HepG2 (cell line): ENCODE measurements at regions not wholly inside any gene's neighbourhood (a gene's known extent, or its start where the extent isn't known, plus 50 kb on each side); places are given as distances from the start of the nearest gene placed in this dataset.

Source experiments
- ATAC-seq: fragments of 200-7000 bp; cut with Tn5 transposase; 3 replicates; pipeline ENCODE4 v1.9.1; 2020; ENCODE audit warnings: mild to moderate bottlenecking, moderate library complexity
- BruUV-seq: library from RNA; stranded (reverse); fragments of 400-500 nt; replicated peaks from 2 replicates; lab custom pipeline; 2021; lab: Mats Ljungman, UMichigan
- CTCF ChIA-PET: fragments of 300-600 bp; formaldehyde crosslinking; extraction: SDS; loops from one replicate; lab custom pipeline; 2021; ENCODE audit warnings: low total read pairs, inconsistent platforms, low intra/inter-chr PET ratio; lab: Yijun Ruan, JAX
- POLR2A ChIA-PET: fragments of 350-600 bp; sonication (Branson Sonifier 250); formaldehyde crosslinking; loops from one replicate; lab custom pipeline; 2020; ENCODE audit warnings: antibody characterized with exemption, inconsistent platforms; lab: Yijun Ruan, JAX
- DNase-seq: peaks from one replicate; pipeline ENCODE4 v3.0.0-alpha.2; 2015; ENCODE audit warnings: low spot score
- FAIRE-seq: peaks from 3 replicates; lab custom pipeline; 2011; peaks lifted over from hg19 to GRCh38; lab: Jason Lieb, UNC
- H2AFZ ChIP-seq: one replicate; pipeline ENCODE4 v1.6.1; 2011; ENCODE audit warnings: low read length, inconsistent platforms
- H3K27ac ChIP-seq: fragments of 300-600 bp; 3 replicates; pipeline ENCODE4 v1.8.0; 2011; ENCODE audit warnings: mixed run types, mild to moderate bottlenecking, mixed read lengths, low read length, inconsistent platforms; ENCODE audit not compliant: insufficient read depth; ENCODE audit errors: extremely low read length
- H3K27me3 ChIP-seq, 2 experiments: fragments of 200-600 bp in 1 of 2; 2 replicates in 1 of 2; 3 replicates in 1 of 2; pipeline versions ENCODE4 v1.6.0 to v1.8.0; 2011; ENCODE audit warnings: low read length in 2 of 2, mild to moderate bottlenecking in 2 of 2, moderate library complexity in 2 of 2, inconsistent platforms in 1 of 2; ENCODE audit not compliant: insufficient read depth in 2 of 2, control insufficient read depth in 1 of 2
- H3K36me3 ChIP-seq, 2 experiments: fragments of 200-600 bp in 1 of 2; replicated peaks in 1 of 2; 2 replicates in 1 of 2; 3 replicates in 1 of 2; pipeline versions ENCODE4 v1.5.1 to v1.8.0; 2011; ENCODE audit warnings: low read length in 2 of 2, inconsistent platforms in 1 of 2; ENCODE audit not compliant: insufficient read depth in 2 of 2, control insufficient read depth in 1 of 2
- H3K4me1 ChIP-seq: 2 replicates; pipeline ENCODE4 v1.5.1; 2012; ENCODE audit warnings: low read length, inconsistent platforms; ENCODE audit not compliant: insufficient read depth
- H3K4me2 ChIP-seq: 2 replicates; pipeline ENCODE4 v1.6.0; 2011; ENCODE audit warnings: low read depth, low read length, inconsistent platforms
- H3K4me3 ChIP-seq, 3 experiments: fragments of 200-600 bp in 1 of 3; sonication (generic), shearing (Covaris generic) in 1 of 3; replicated peaks in 1 of 3; 2 replicates each; pipeline ENCODE4 v1.5.1; 2011 to 2016; ENCODE audit warnings: low read length in 3 of 3, inconsistent platforms in 2 of 3, low read depth in 2 of 3, mild to moderate bottlenecking in 2 of 3, control low read depth in 1 of 3, mixed read lengths in 1 of 3; ENCODE audit not compliant: insufficient read depth in 1 of 3
- H3K79me2 ChIP-seq: one replicate; pipeline ENCODE4 v1.6.1; 2011; ENCODE audit warnings: low read length, inconsistent platforms; ENCODE audit not compliant: insufficient read depth
- H3K9ac ChIP-seq: 2 replicates; pipeline ENCODE4 v1.6.0; 2011; ENCODE audit warnings: mild to moderate bottlenecking, low read depth, low read length, inconsistent platforms; ENCODE audit not compliant: insufficient read depth
- H3K9me3 ChIP-seq: 2 replicates; pipeline ENCODE4 v1.5.1; 2012; ENCODE audit warnings: mild to moderate bottlenecking, low read length
- H4K20me1 ChIP-seq: 2 replicates; pipeline ENCODE4 v1.6.0; 2011; ENCODE audit warnings: inconsistent platforms, mild to moderate bottlenecking, low read length, moderate library complexity; ENCODE audit not compliant: insufficient read depth
- GTF2F1 ChIP-seq: fragments of 150-350 bp; IDR thresholded peaks from 2 replicates; pipeline ENCODE4 v1.6.1; 2014; ENCODE audit warnings: low read length
- HMG20A ChIP-seq: IDR thresholded peaks from 2 replicates; pipeline ENCODE4 v1.6.1; 2016; ENCODE audit warnings: borderline replicate concordance
- NFIC ChIP-seq: IDR thresholded peaks from 2 replicates; pipeline ENCODE4 v1.6.1; 2012; ENCODE audit warnings: mild to moderate bottlenecking, low read length, inconsistent platforms
- NR3C1 ChIP-seq: sonication (generic); formaldehyde crosslinking; IDR thresholded peaks from 2 replicates; pipeline ENCODE4 v1.4.0; 2020; ENCODE audit warnings: missing genetic modification reagents
- STAT5B ChIP-seq: sonication (generic); formaldehyde crosslinking; IDR thresholded peaks from 2 replicates; pipeline ENCODE4 v1.4.0; 2020; ENCODE audit warnings: missing genetic modification reagents
- YEATS4 ChIP-seq: sonication (generic); formaldehyde crosslinking; IDR thresholded peaks from 2 replicates; pipeline ENCODE4 v1.4.0; 2020; ENCODE audit warnings: missing genetic modification reagents, borderline replicate concordance
- ZBTB20 ChIP-seq: sonication (generic); formaldehyde crosslinking; IDR thresholded peaks from 2 replicates; pipeline ENCODE4 v1.8.1; 2023; ENCODE audit warnings: missing genetic modification reagents, low read depth, mild to moderate bottlenecking, borderline replicate concordance
- ZFP91 ChIP-seq: sonication (generic); formaldehyde crosslinking; IDR thresholded peaks from 2 replicates; pipeline ENCODE4 v1.9.0; 2022; ENCODE audit warnings: missing genetic modification reagents, mild to moderate bottlenecking, borderline replicate concordance
- ZNF12 ChIP-seq: sonication (generic); formaldehyde crosslinking; IDR thresholded peaks from 2 replicates; pipeline ENCODE4 v1.5.0; 2020; ENCODE audit warnings: missing genetic modification reagents
- ZNF674 ChIP-seq: sonication (generic); formaldehyde crosslinking; IDR thresholded peaks from 2 replicates; pipeline ENCODE4 v1.5.0; 2020; ENCODE audit warnings: low read depth, mild to moderate bottlenecking, missing genetic modification reagents
- ZNF766 ChIP-seq: sonication (generic); formaldehyde crosslinking; IDR thresholded peaks from 2 replicates; pipeline ENCODE4 v1.5.0; 2020; ENCODE audit warnings: missing genetic modification reagents, borderline replicate concordance
- ZNF790 ChIP-seq: sonication (generic); formaldehyde crosslinking; IDR thresholded peaks from 2 replicates; pipeline ENCODE4 v1.8.0; 2022; ENCODE audit warnings: missing genetic modification reagents, mild to moderate bottlenecking, borderline replicate concordance
- ZNF816 ChIP-seq: sonication (generic); formaldehyde crosslinking; IDR thresholded peaks from 2 replicates; pipeline ENCODE4 v1.8.0; 2022; ENCODE audit warnings: missing genetic modification reagents, mild to moderate bottlenecking, borderline replicate concordance
- WGBS: methylation state at CpG from one replicate; pipeline ENCODE4 v1.1.6; 2017; ENCODE audit warnings: low lambda C conversion rate; 5-methylcytosine and 5-hydroxymethylcytosine counted together
- in situ Hi-C: cut with HindIII; loops from 2 replicates; pipeline ENCODE4 v1.10.0; 2017; ENCODE audit warnings: low pct_unique_long_range_greater_than_20kb; ENCODE audit not compliant: extremely low pct_ligation_motif_present
- intact Hi-C: fragments of 100-400 bp; cut with micrococcal nuclease; formaldehyde crosslinking; loops from one replicate; pipeline ENCODE4 v1.10.0; 2022; ENCODE audit not compliant: unreplicated experiment

DNA sequence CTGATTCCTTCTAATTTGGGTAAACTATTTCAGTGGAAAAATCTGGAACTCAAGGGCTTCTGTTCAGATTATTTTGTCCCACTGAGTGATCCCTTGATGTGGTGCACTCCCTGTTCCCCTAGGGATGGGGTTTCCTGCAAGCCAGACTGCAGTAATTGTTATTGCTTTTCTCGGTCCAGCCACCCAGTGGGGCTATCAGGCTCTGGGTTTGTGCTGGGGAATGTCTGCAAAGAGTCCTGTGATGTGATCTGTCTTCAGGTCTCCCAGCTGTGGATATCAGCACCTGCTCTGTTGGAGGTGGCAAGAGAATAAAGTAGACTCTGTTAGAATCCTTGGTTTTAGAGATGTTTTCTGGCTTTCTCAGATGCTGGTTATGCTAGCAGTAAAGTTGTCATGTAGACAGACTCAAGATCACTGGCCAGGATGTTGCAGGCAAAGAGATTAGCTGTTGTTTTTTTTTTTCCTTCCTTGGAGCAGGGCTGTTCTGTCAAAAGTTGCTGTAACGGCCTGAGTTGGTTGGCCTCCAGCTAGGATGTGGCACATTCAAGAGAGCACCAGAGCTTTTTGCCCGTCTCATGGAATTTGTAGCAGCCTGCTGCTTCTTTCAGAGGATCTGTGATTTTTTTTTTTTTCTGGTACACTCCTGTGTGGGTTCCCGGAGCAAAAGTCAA, 1314.0 kb downstream of the PCDH19 start:
- in situ Hi-C loops: no loop called here
- Histone ChIP-seq H3K4me3 (no peak overlapping the region), H3K9ac (no peak overlapping the region), H3K4me2 (no peak overlapping the region), H4K20me1 (no peaks in the 10 kb centered on the region), H3K36me3 (no peaks in the 10 kb centered on the region)
- 0% methylated on average over 4 of the region's 4 CpGs for WGBS
- BruUV-seq: no TSS peak
- no peak for DNase-seq
- intact Hi-C loops: no loop called here
- no peak for FAIRE-seq
- TF ChIP-seq GTF2F1 (no peak), ZNF674 (CRISPR knock-in tag) (no peak), YEATS4 (CRISPR knock-in tag) (no peak), HMG20A (CRISPR knock-in tag) (no peak), NR3C1 (CRISPR knock-in tag) (no peak), STAT5B (CRISPR knock-in tag) (no peak), ZNF12 (CRISPR knock-in tag) (no peak), ZNF790 (CRISPR knock-in tag) (no peak)
- TF ChIP-seq, all 625 proteins: peak for 0
- CTCF ChIA-PET: no interaction called here
- ATAC-seq: no peak
- H2AFZ ChIP-seq: no peak overlapping the region
- no peaks in the 10 kb centered on the region for H3K79me2 ChIP-seq
- no peaks in the 10 kb centered on the region for H3K4me1 ChIP-seq
- no peaks in the 10 kb centered on the region for H3K27me3 ChIP-seq
- POLR2A ChIA-PET: no interaction called here
- H3K9me3 ChIP-seq: no peaks in the 10 kb centered on the region
- H3K27ac ChIP-seq: no peak overlapping the region

- no peak overlapping the region for H3K4me2 ChIP-seq
- H3K27ac ChIP-seq: no peak overlapping the region
- FAIRE-seq (no peak), ATAC-seq (no peak)
- no peaks in the 10 kb centered on the region for H3K9me3 ChIP-seq
- no peaks in the 10 kb centered on the region for H3K79me2 ChIP-seq
- in situ Hi-C loops: no loop called here
- no peak overlapping the region for H3K9ac ChIP-seq
- no TSS peak for BruUV-seq
- H3K36me3 ChIP-seq: no peaks in the 10 kb centered on the region
- H3K4me3 ChIP-seq: no peak overlapping the region
- WGBS: 100% methylated on average over 1 of the region's 1 CpG
- POLR2A ChIA-PET: no interaction called here
- no peak overlapping the region for H2AFZ ChIP-seq
- no peaks in the 10 kb centered on the region for H4K20me1 ChIP-seq
- no peaks in the 10 kb centered on the region for H3K4me1 ChIP-seq
- TF ChIP-seq ZBTB20: no peak
- no peak for TF ChIP-seq NFIC
- no peak for TF ChIP-seq ZNF816 (CRISPR knock-in tag)
- TF ChIP-seq ZFP91 (CRISPR knock-in tag): no peak
- TF ChIP-seq ZNF674 (CRISPR knock-in tag): no peak
- no peak for TF ChIP-seq ZNF766
- TF ChIP-seq, all 625 proteins: peak for 0
- intact Hi-C loops: no loop called here
- H3K27me3 ChIP-seq: no peaks in the 10 kb centered on the region
- DNase-seq: no peak
- CTCF ChIA-PET: no interaction called here
Measured at GRCh38 chrX:99091459-99091858, 1318.6 kb downstream of the PCDH19 start.
